ENCODE measurements at regions not wholly inside any gene's neighbourhood (a gene's known extent, or its start where the extent isn't known, plus 50 kb on each side); places are given as distances from the start of the nearest gene placed in this dataset.

DNA sequence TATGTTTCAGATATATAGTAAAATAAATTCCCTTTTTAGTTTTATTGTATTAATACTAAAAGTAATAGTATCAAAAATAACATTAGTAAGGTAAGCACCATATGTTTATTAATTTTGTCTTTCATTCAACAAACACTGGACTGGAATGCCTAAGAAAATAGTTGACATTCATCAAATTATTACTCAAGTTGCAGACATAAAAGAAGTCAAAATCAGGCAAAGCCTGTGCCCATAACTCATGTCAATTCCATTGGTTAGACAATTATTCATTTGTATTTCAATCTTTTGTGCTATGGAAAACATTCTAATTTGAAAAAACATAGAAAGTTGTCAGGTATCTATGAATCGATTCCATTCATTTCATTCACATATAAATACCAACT is 158.9 kb downstream of the CEMIP2 start:
- WGBS, 5 donors: 92 to 100% (median 96%) methylated on average over 1 of the region's 1 CpG
- Histone ChIP-seq H3K27ac (no peak overlapping the region), H3K4me1 (no peaks in the 10 kb centered on the region), H3K9me3 (peaks cover 0 to 16% (median 11%) of the 10 kb centered on the region in 8 donors), H3K27me3 (replicated peaks in 1 of 7) (no peaks in the 10 kb centered on the region), H3K4me3 (no peak overlapping the region), H3K36me3 (no peaks in the 10 kb centered on the region)
- intact Hi-C loops (cut with DNase I; ENCODE audit: low total_unique reads): no loop called here
- DNase-seq: no peak
- TF ChIP-seq, protein P1, sequence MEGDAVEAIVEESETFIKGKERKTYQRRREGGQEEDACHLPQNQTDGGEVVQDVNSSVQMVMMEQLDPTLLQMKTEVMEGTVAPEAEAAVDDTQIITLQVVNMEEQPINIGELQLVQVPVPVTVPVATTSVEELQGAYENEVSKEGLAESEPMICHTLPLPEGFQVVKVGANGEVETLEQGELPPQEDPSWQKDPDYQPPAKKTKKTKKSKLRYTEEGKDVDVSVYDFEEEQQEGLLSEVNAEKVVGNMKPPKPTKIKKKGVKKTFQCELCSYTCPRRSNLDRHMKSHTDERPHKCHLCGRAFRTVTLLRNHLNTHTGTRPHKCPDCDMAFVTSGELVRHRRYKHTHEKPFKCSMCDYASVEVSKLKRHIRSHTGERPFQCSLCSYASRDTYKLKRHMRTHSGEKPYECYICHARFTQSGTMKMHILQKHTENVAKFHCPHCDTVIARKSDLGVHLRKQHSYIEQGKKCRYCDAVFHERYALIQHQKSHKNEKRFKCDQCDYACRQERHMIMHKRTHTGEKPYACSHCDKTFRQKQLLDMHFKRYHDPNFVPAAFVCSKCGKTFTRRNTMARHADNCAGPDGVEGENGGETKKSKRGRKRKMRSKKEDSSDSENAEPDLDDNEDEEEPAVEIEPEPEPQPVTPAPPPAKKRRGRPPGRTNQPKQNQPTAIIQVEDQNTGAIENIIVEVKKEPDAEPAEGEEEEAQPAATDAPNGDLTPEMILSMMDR (IDR thresholded peaks at IDR 0.05 in 8 of 11, conservative IDR thresholded peaks at IDR 0.05 in 3 of 11): no peak
- TF ChIP-seq POLR2AphosphoS5 (IDR thresholded peaks at IDR 0.05) (no peak), POLR2A (IDR thresholded peaks at IDR 0.05) (no peak)

GRCh38 chr9:71608825-71609447 is 159.4 kb downstream of the CEMIP2 start:
- Histone ChIP-seq H3K9me3 (peaks cover 0 to 16% (median 11%) of the 10 kb centered on the region in 8 donors), H3K4me3 (no peak overlapping the region), H3K27me3 (replicated peaks in 1 of 7) (no peaks in the 10 kb centered on the region), H3K36me3 (no peaks in the 10 kb centered on the region), H3K4me1 (no peaks in the 10 kb centered on the region), H3K27ac (no peak overlapping the region)
- WGBS, 5 donors: 85 to 96% (median 90%) methylated on average over 4 of the region's 4 CpGs
- intact Hi-C loops (cut with DNase I; ENCODE audit: low total_unique reads): no loop called here
- no peak for DNase-seq
- TF ChIP-seq, protein P1 (IDR thresholded peaks at IDR 0.05 in 8 of 11, conservative IDR thresholded peaks at IDR 0.05 in 3 of 11): no peak
- TF ChIP-seq POLR2AphosphoS5 (IDR thresholded peaks at IDR 0.05) (no peak), POLR2A (IDR thresholded peaks at IDR 0.05) (no peak)

DNA sequence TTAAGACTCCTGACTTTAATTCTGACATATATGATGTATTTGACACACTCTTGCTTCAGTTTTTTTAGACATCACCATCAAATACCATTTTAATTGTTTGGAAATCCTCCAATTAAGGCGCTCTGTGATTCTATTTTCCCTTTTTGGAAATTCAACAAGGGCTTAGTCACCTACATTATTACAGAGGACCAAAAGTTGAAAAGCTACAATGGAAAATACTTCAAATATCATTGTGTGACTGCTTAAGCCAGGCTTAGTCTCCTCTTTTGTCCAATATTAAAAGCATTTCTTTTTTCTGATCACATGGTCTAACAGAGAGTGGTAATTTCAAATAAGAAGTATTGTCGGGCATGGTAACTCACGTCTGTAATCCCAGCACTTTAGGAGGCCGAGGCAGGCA is 160.3 kb downstream of the CEMIP2 start:
- no peaks in the 10 kb centered on the region for H3K27me3 ChIP-seq (replicated peaks in 1 of 7)
- H3K27ac ChIP-seq: no peak overlapping the region
- H3K4me1 ChIP-seq: no peaks in the 10 kb centered on the region
- intact Hi-C loops (cut with DNase I; ENCODE audit: low total_unique reads): no loop called here
- no peaks in the 10 kb centered on the region for H3K36me3 ChIP-seq
- DNase-seq: no peak
- H3K4me3 ChIP-seq: no peak overlapping the region
- 85 to 95% (median 87%) methylated on average over 4 of the region's 4 CpGs for WGBS, 5 donors
- TF ChIP-seq POLR2A (IDR thresholded peaks at IDR 0.05) (no peak), POLR2AphosphoS5 (IDR thresholded peaks at IDR 0.05) (no peak)
- TF ChIP-seq, protein P1 (IDR thresholded peaks at IDR 0.05 in 8 of 11, conservative IDR thresholded peaks at IDR 0.05 in 3 of 11): no peak
- peaks cover 0 to 16% (median 11%) of the 10 kb centered on the region in 8 donors for H3K9me3 ChIP-seq

DNA sequence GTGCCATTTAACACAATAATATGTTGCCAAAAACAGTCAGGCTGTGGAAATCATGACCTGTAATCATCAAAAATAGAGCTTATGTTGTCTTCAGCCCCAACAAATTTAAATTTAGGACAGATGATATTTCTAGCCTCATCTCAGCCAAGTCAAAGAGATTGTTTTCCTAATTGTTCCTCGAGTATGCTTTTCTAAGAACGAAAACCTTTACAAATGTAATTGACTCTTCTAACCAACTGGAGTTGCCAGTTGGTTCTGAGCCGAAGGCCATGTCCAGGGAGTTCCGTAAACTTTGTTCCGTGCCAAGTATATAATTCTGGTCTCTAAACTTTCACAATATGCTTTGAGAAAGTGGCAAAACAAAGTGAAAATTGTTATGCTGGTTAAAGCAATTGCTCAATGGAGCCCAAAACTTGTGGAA is 160.8 kb downstream of the CEMIP2 start:
- no peak for DNase-seq
- H3K9me3 ChIP-seq: peaks cover 0 to 16% (median 11%) of the 10 kb centered on the region in 8 donors
- no peak overlapping the region for H3K4me3 ChIP-seq
- H3K4me1 ChIP-seq: no peaks in the 10 kb centered on the region
- H3K27ac ChIP-seq: no peak overlapping the region
- 92 to 95% (median 94%) methylated on average over 5 of the region's 5 CpGs for WGBS, 5 donors
- H3K36me3 ChIP-seq: no peaks in the 10 kb centered on the region
- TF ChIP-seq POLR2AphosphoS5 (IDR thresholded peaks at IDR 0.05): no peak
- TF ChIP-seq, protein P1 (IDR thresholded peaks at IDR 0.05 in 8 of 11, conservative IDR thresholded peaks at IDR 0.05 in 3 of 11): no peak
- no peak for TF ChIP-seq POLR2A (IDR thresholded peaks at IDR 0.05)
- no peaks in the 10 kb centered on the region for H3K27me3 ChIP-seq (replicated peaks in 1 of 7)
- intact Hi-C loops (cut with DNase I; ENCODE audit: low total_unique reads): no loop called here
